ENCODE measurements at regions not wholly inside any gene's neighbourhood (a gene's known extent, or its start where the extent isn't known, plus 50 kb on each side); places are given as distances from the start of the nearest gene placed in this dataset.
A peak's percentile ranks its signal among the peaks of the same experiment; 100 is the strongest.

- Histone ChIP-seq H2AFZ (ENCODE audit: low read depth, low read length) (no peak overlapping the region), H2BK15ac (ENCODE audit: low read depth, poor library complexity, severe bottlenecking) (no peak overlapping the region), H3K27me3 (ENCODE audit: control insufficient read depth in 1 of 2, insufficient read depth in 1 of 2, low read length in 2 of 2) (no peaks in the 10 kb centered on the region), H3K4ac (ENCODE audit: low read depth in 1 of 2, low read length in 2 of 2) (no peak overlapping the region), H2AK5ac (ENCODE audit: low read length, severe bottlenecking) (no peak overlapping the region), H2BK5ac (ENCODE audit: low read depth, low read length, poor library complexity, severe bottlenecking) (no peak overlapping the region), H3K4me2 (ENCODE audit: low read length, poor library complexity, severe bottlenecking) (no peak overlapping the region), H3K23ac (ENCODE audit: low read length in 2 of 2) (no peak overlapping the region), H2BK120ac (ENCODE audit: low read depth, low read length) (no peak overlapping the region), H3K9me3 (ENCODE audit: control insufficient read depth, low read length) (no peaks in the 10 kb centered on the region), H3K36me3 (ENCODE audit: control insufficient read depth in 1 of 2, insufficient read depth in 2 of 2, low read depth in 1 of 2, low read length in 2 of 2) (no peaks in the 10 kb centered on the region), H3K18ac (ENCODE audit: low read depth in 1 of 2, low read length in 2 of 2) (no peak overlapping the region), H3K14ac (ENCODE audit: low read length in 2 of 2) (no peak overlapping the region), H3K4me1 (ENCODE audit: control insufficient read depth, insufficient read depth, low read depth, low read length) (peaks cover 1% of the 10 kb centered on the region), H3K4me3 (ENCODE audit: insufficient read depth in 1 of 2, low read depth in 1 of 2, low read length in 2 of 2) (no peak overlapping the region), H4K8ac (ENCODE audit: low read length) (no peak overlapping the region), H2BK12ac (ENCODE audit: low read length in 2 of 2) (no peak overlapping the region), H3K27ac (ENCODE audit: low read length, poor library complexity, severe bottlenecking) (no peak overlapping the region), H3K79me1 (replicated peaks; ENCODE audit: low read length, poor library complexity, severe bottlenecking) (no peaks in the 10 kb centered on the region), H4K91ac (ENCODE audit: low read length) (no peak overlapping the region), H3K9ac (ENCODE audit: low read length) (no peak overlapping the region)
- no CpG with 5 or more reads among the region's 1 CpG for WGBS
- DNase-seq, result no peak
Measured at GRCh38 chr1:218702775-218703174, 357.6 kb downstream of the TGFB2 start.

DNA sequence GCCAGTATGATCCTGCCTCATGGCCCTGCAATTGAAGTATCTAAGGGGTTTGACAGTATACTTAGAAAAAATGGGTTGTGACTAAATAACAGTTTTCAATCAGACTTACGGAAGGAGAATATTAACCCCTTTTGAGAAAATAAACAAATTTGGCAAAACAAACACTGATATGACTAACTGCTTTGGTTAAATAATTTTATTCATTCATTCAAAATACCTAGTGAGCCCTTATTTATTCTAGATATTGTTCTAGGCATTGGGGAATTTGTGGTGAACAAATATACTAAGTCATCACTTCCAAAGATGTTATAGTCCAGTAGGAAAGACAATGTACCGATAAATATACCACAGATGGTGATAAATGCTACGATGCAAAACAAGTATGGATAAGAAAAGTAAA, 358.7 kb downstream of the TGFB2 start:
- no peaks in the 10 kb centered on the region for H3K27me3 ChIP-seq (ENCODE audit: control insufficient read depth in 1 of 2, insufficient read depth in 1 of 2, low read length in 2 of 2)

DNA sequence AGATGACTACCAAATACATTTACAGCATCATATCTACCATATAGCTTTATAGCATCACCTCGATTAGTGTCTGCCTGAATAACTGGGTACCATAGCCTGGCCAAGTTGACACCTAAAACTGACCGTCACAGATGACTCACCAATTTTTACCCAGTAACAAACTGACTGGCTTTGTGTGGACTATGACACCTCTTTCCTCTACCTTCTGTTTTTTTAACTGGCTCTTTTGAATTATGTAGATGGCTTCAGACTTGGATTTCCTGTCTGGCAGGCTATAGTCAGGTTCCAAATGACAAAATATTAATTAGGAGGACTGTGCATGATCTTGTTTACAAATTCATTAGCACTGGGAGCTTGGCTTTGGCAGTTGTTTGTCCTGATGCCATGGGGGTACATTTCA, 360.3 kb downstream of the TGFB2 start:
- no peaks in the 10 kb centered on the region for H3K27me3 ChIP-seq (ENCODE audit: control insufficient read depth in 1 of 2, insufficient read depth in 1 of 2, low read length in 2 of 2)
- H3K27ac ChIP-seq (ENCODE audit: low read length, poor library complexity, severe bottlenecking), result peak overlapping the region; percentile 98
- H3K36me3 ChIP-seq (ENCODE audit: control insufficient read depth in 1 of 2, insufficient read depth in 2 of 2, low read depth in 1 of 2, low read length in 2 of 2), result no peaks in the 10 kb centered on the region
- H2AK5ac ChIP-seq (ENCODE audit: low read length, severe bottlenecking), result peak overlapping the region; percentile 99
- H3K4me1 ChIP-seq (ENCODE audit: control insufficient read depth, insufficient read depth, low read depth, low read length), result peaks cover 1% of the 10 kb centered on the region
- H3K9me3 ChIP-seq (ENCODE audit: control insufficient read depth, low read length), result no peaks in the 10 kb centered on the region
- H3K23ac ChIP-seq (ENCODE audit: low read length in 2 of 2), result no peak overlapping the region
- no peak overlapping the region for H2BK15ac ChIP-seq (ENCODE audit: low read depth, poor library complexity, severe bottlenecking)
- no peak overlapping the region for H4K8ac ChIP-seq (ENCODE audit: low read length)
- no peak overlapping the region for H3K4me2 ChIP-seq (ENCODE audit: low read length, poor library complexity, severe bottlenecking)
- no peak overlapping the region for H3K9ac ChIP-seq (ENCODE audit: low read length)
- peak overlapping the region in 1 of 2 experiments; percentile 55 for H3K18ac ChIP-seq (ENCODE audit: low read depth in 1 of 2, low read length in 2 of 2)
- 49% methylated on average over 2 of the region's 2 CpGs for WGBS
- no peak overlapping the region for H3K4me3 ChIP-seq (ENCODE audit: insufficient read depth in 1 of 2, low read depth in 1 of 2, low read length in 2 of 2)
- no peak overlapping the region for H2AFZ ChIP-seq (ENCODE audit: low read depth, low read length)
- peak overlapping the region in 1 of 2 experiments; percentile 57 for H2BK12ac ChIP-seq (ENCODE audit: low read length in 2 of 2)
- H4K91ac ChIP-seq (ENCODE audit: low read length), result no peak overlapping the region
- H2BK120ac ChIP-seq (ENCODE audit: low read depth, low read length), result no peak overlapping the region
- no peaks in the 10 kb centered on the region for H3K79me1 ChIP-seq (replicated peaks; ENCODE audit: low read length, poor library complexity, severe bottlenecking)
- H3K4ac ChIP-seq (ENCODE audit: low read depth in 1 of 2, low read length in 2 of 2), result peak overlapping the region in 1 of 2 experiments; percentile 69
- peak; percentile 41 for DNase-seq
- H3K14ac ChIP-seq (ENCODE audit: low read length in 2 of 2), result no peak overlapping the region
- peak overlapping the region; percentile 95 for H2BK5ac ChIP-seq (ENCODE audit: low read depth, low read length, poor library complexity, severe bottlenecking)

More for the DNA sequence above, 358.7 kb downstream of the TGFB2 start:
- no CpG with 5 or more reads among the region's 3 CpGs for WGBS
- Histone ChIP-seq H4K91ac (ENCODE audit: low read length) (no peak overlapping the region), H4K8ac (ENCODE audit: low read length) (no peak overlapping the region), H3K23ac (ENCODE audit: low read length in 2 of 2) (no peak overlapping the region), H3K36me3 (ENCODE audit: control insufficient read depth in 1 of 2, insufficient read depth in 2 of 2, low read depth in 1 of 2, low read length in 2 of 2) (no peaks in the 10 kb centered on the region), H2BK120ac (ENCODE audit: low read depth, low read length) (no peak overlapping the region), H2AFZ (ENCODE audit: low read depth, low read length) (no peak overlapping the region), H3K14ac (ENCODE audit: low read length in 2 of 2) (no peak overlapping the region), H3K9me3 (ENCODE audit: control insufficient read depth, low read length) (no peaks in the 10 kb centered on the region), H3K4me3 (ENCODE audit: insufficient read depth in 1 of 2, low read depth in 1 of 2, low read length in 2 of 2) (no peak overlapping the region), H3K79me1 (replicated peaks; ENCODE audit: low read length, poor library complexity, severe bottlenecking) (no peaks in the 10 kb centered on the region), H2BK15ac (ENCODE audit: low read depth, poor library complexity, severe bottlenecking) (no peak overlapping the region), H3K4me2 (ENCODE audit: low read length, poor library complexity, severe bottlenecking) (no peak overlapping the region), H2BK5ac (ENCODE audit: low read depth, low read length, poor library complexity, severe bottlenecking) (no peak overlapping the region), H3K18ac (ENCODE audit: low read depth in 1 of 2, low read length in 2 of 2) (no peak overlapping the region), H2AK5ac (ENCODE audit: low read length, severe bottlenecking) (no peak overlapping the region), H3K27ac (ENCODE audit: low read length, poor library complexity, severe bottlenecking) (no peak overlapping the region), H3K4ac (ENCODE audit: low read depth in 1 of 2, low read length in 2 of 2) (no peak overlapping the region), H2BK12ac (ENCODE audit: low read length in 2 of 2) (no peak overlapping the region), H3K4me1 (ENCODE audit: control insufficient read depth, insufficient read depth, low read depth, low read length) (peaks cover 1% of the 10 kb centered on the region), H3K9ac (ENCODE audit: low read length) (no peak overlapping the region)
- no peak for DNase-seq

- Histone ChIP-seq H2AK5ac (ENCODE audit: low read length, severe bottlenecking) (peak overlapping the region; percentile 99), H3K36me3 (ENCODE audit: control insufficient read depth in 1 of 2, insufficient read depth in 2 of 2, low read depth in 1 of 2, low read length in 2 of 2) (no peaks in the 10 kb centered on the region), H3K4me1 (ENCODE audit: control insufficient read depth, insufficient read depth, low read depth, low read length) (peaks cover 1% of the 10 kb centered on the region), H2BK5ac (ENCODE audit: low read depth, low read length, poor library complexity, severe bottlenecking) (peak overlapping the region; percentile 79), H3K9me3 (ENCODE audit: control insufficient read depth, low read length) (no peaks in the 10 kb centered on the region), H3K4me3 (ENCODE audit: insufficient read depth in 1 of 2, low read depth in 1 of 2, low read length in 2 of 2) (no peak overlapping the region), H3K79me1 (replicated peaks; ENCODE audit: low read length, poor library complexity, severe bottlenecking) (no peaks in the 10 kb centered on the region), H3K9ac (ENCODE audit: low read length) (no peak overlapping the region), H3K23ac (ENCODE audit: low read length in 2 of 2) (no peak overlapping the region), H2BK12ac (ENCODE audit: low read length in 2 of 2) (no peak overlapping the region), H3K27me3 (ENCODE audit: control insufficient read depth in 1 of 2, insufficient read depth in 1 of 2, low read length in 2 of 2) (no peaks in the 10 kb centered on the region), H3K4ac (ENCODE audit: low read depth in 1 of 2, low read length in 2 of 2) (no peak overlapping the region), H4K8ac (ENCODE audit: low read length) (no peak overlapping the region), H2BK15ac (ENCODE audit: low read depth, poor library complexity, severe bottlenecking) (no peak overlapping the region), H4K91ac (ENCODE audit: low read length) (no peak overlapping the region), H3K27ac (ENCODE audit: low read length, poor library complexity, severe bottlenecking) (peak overlapping the region; percentile 98), H3K18ac (ENCODE audit: low read depth in 1 of 2, low read length in 2 of 2) (no peak overlapping the region), H3K14ac (ENCODE audit: low read length in 2 of 2) (no peak overlapping the region), H2AFZ (ENCODE audit: low read depth, low read length) (no peak overlapping the region), H3K4me2 (ENCODE audit: low read length, poor library complexity, severe bottlenecking) (no peak overlapping the region), H2BK120ac (ENCODE audit: low read depth, low read length) (no peak overlapping the region)
- 0% methylated on average over 6 of the region's 7 CpGs for WGBS
- DNase-seq, result peak; percentile 96
Measured at GRCh38 chr1:218705911-218706893, 361.1 kb downstream of the TGFB2 start.

Measured in mesenchymal stem cell (in vitro differentiated cells and primary cell).